AG09309 (cell line): ENCODE measurements at regions not wholly inside any gene's neighbourhood (a gene's known extent, or its start where the extent isn't known, plus 50 kb on each side); places are given as distances from the start of the nearest gene placed in this dataset.

Experiments
- DNase-seq: peaks from one replicate; pipeline ENCODE4 v3.0.0-alpha.2; 2010; ENCODE audit warnings: low read depth
- H3K4me3 ChIP-seq: 2 replicates; pipeline ENCODE4 v1.5.1; 2011; ENCODE audit warnings: mild to moderate bottlenecking, low read depth, low read length, moderate library complexity; ENCODE audit not compliant: control insufficient read depth
- TF ChIP-seq, protein P1 (sequence below): IDR thresholded peaks from 2 replicates; pipeline ENCODE4 v1.5.1; 2011; ENCODE audit warnings: mild to moderate bottlenecking, low read depth, low read length, inconsistent platforms; ENCODE audit not compliant: insufficient read depth, control insufficient read depth; ENCODE audit errors: missing control alignments

DNA sequence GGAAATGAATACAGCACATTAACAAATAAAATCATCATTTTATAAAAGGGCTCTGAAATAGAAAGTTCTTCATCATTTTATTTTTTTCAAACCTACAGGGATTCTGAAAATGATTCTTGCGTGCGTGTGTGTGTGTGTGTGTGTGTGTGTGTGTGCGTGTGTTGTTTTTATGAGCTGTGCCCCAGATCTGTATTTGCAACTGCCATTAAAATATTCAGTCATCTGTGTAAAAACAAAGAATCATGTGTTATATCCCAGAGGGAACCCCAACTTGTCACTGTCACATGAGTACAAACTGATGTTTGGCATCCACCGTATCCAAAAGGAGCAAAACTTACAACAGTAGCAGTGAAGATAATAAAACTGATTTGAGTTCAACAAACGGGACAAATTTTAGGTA is 635.4 kb upstream of the PFKP start:
- no peak for DNase-seq
- no peak overlapping the region for H3K4me3 ChIP-seq
- TF ChIP-seq, protein P1, sequence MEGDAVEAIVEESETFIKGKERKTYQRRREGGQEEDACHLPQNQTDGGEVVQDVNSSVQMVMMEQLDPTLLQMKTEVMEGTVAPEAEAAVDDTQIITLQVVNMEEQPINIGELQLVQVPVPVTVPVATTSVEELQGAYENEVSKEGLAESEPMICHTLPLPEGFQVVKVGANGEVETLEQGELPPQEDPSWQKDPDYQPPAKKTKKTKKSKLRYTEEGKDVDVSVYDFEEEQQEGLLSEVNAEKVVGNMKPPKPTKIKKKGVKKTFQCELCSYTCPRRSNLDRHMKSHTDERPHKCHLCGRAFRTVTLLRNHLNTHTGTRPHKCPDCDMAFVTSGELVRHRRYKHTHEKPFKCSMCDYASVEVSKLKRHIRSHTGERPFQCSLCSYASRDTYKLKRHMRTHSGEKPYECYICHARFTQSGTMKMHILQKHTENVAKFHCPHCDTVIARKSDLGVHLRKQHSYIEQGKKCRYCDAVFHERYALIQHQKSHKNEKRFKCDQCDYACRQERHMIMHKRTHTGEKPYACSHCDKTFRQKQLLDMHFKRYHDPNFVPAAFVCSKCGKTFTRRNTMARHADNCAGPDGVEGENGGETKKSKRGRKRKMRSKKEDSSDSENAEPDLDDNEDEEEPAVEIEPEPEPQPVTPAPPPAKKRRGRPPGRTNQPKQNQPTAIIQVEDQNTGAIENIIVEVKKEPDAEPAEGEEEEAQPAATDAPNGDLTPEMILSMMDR = no peak

DNA sequence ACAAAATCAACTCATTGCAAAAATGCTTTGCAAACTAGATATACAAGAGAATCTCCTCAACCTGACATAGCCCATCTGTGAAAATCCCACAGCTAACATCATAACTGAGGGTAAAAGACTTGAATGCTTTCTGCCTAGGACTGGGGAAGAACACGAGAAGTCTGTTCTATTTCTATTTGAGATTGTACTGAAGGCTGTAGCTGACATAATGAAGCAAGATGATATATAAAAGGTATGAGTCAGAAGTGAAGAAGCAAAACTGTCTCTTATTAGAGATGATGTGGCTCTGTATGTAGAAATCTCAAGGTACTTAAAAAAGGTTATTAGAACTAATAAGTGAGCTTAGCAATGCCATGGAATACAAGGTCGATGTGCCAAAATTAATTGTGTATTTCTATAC is 639.9 kb upstream of the PFKP start:
- no peak overlapping the region for H3K4me3 ChIP-seq
- TF ChIP-seq, protein P1 = no peak
- DNase-seq = no peak

DNA sequence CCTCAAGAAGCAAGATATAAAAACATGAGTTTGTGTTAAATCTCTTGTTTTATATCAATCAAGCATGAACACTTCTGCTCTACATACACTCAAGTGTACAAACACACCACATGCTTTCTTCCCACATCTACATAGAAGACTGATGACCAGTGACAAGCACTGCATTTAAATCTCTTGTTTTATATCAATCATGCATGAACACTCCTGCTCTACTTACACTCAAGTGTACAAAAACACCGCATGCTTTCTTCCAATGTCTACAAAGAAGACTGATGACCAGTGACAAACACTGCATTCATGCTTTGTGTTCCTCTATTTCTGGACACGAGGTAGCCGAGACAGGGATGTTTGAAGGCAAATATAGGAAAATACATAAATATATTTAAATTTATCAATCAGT is 642.0 kb upstream of the PFKP start:
- TF ChIP-seq, protein P1 = no peak
- H3K4me3 ChIP-seq = no peak overlapping the region
- DNase-seq = no peak

DNA sequence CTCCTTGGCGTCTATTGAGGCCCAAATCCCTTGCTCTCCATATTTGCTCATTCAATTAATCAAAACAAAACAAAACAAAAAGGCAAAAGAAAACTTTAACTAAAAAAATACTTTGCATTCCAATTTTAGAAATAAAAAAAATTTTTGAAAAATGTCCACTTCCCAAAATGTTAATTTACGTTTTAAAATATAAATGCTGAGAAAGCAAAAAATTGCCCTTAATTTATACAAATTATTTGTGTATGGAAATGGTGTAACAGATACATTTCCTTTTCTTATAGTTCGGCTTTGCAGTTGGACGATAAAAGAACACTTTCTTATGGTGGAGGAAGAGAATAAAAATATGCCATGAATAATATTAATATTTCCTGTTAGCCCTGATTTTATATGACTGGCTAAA is 652.8 kb upstream of the PFKP start:
- no peak for DNase-seq
- TF ChIP-seq, protein P1 = no peak
- no peak overlapping the region for H3K4me3 ChIP-seq

DNA sequence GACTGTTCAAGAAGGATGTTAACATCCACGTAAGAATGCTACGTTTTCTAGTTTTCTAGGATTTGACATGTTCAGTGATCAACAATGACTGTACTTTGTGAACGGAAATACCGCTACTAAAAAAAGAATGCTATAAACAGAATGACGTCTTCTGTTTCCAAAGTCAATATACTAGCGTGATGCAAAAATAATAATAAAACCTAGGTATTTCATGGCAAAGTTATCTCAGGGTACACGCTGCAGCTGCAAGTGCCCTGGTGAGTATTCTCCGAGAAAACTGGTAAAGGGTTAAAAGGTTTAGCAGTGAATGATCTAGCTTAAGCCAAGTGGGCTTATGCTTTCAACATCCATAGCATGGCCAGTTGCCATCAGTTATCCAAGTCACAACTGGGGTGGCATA is 653.3 kb upstream of the PFKP start:
- DNase-seq = no peak
- no peak overlapping the region for H3K4me3 ChIP-seq
- TF ChIP-seq, protein P1 = no peak

DNA sequence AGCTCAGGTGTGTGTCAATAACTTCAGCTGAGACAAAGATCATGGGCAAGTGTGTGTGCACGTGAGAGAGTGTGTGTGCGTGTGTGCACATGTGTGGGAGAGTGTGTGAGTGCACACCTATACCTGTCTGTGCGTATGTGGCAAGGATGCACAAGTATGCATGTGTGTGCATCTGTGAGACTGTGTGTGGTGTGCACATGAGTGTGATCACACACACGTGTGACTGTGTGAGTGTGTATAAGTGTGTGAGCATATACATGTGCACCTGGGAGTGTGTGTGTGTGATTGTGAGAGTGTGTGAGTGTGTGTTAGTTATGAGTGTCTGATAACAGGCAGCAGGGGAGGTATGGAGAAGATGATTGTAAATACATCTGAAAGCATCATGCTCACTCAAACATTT is 657.3 kb upstream of the PFKP start:
- DNase-seq = no peak
- TF ChIP-seq, protein P1 = no peak
- no peak overlapping the region for H3K4me3 ChIP-seq

DNA sequence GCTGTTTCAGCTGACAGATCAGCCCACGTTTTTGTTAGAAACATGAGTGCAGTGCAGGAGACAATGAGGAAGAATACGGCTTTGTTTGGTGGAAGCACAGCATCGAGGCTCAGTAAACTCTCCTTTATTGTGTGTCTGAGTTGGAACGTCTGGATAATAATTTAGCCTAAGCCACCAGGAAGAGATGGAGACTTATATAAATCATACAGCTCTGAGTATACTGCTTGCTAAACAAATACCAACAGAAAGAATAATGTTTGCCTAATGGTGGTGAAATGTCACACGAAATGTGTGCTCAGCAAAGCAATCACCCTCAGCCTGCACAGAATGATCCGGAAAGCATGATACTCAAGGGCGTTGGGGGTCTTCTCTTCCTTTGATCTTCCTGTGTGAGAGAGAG is 664.1 kb upstream of the ADARB2 start:
- DNase-seq = no peak
- TF ChIP-seq, protein P1 = no peak
- H3K4me3 ChIP-seq = no peak overlapping the region
